ENCODE measurements at regions not wholly inside any gene's neighbourhood (a gene's known extent, or its start where the extent isn't known, plus 50 kb on each side); places are given as distances from the start of the nearest gene placed in this dataset.
"Not testable (repeated sequence)": the region's sequence is repeated elsewhere in the genome, so short reads cannot be mapped to it uniquely, and the experiment has no call there.

DNA sequence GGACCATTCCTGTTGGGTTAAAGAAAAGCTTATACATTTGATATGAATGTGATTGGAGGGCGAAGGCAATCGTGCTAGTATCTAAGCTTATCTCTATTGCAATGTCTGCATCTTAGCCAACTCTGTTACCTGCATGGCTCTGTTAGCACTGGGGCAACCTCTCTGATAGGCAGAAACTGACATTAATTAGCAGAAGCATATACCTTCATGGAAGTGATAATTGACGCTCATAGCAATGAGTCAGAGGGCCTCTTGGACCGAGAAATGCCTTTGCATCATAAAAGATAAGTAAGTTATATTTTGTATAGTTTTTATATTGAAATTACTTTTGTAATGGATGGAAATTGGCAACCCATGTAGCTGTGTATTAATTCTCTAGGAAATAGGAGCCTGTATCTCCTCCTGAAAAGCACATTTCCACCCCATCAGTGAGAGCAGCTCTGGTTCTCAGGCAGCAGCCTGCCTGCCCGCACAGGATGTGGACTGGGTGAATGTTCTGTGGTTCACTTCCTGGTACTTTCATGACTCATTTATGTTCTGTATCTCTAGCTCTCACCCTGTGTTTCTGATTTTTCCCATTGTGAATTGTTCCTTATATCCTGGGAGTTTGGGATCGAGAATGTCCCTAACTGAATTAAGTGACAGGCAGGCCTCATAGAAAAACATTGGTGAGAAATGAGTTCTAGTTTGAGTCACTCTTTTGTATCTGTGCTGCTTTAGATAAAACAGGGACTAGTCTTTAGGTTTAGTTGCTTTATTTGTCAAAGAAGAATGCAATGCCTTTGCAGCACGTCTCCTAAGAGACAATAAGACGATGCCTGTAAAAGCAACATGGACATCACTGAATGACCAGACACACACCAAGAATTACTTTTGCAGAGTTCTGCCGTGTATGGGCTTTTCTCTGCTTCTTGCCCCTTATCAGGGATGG lies 344.9 kb downstream of the DCDC2C start:
- no peak for DNase-seq (ENCODE audit: low spot score)

DNA sequence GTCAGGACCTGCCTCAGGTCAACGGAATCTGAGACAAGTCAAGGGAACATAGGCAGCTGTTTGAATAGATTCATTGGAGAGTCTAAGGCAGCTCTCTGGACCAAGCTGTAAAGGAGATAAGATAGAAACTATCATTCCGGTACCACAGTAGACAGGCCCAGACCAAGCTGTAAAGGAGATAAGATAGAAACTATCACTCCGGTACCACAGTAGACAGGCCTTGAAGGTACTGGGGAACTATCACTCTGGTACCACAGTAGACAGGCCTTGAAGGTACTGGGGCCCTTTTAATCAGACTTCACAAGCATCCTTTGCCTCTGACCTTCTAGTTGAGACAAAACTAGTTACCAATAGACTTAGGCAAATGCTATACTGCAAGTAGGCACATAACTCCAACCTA lies 346.1 kb downstream of the DCDC2C start:
- no peak for DNase-seq (ENCODE audit: low spot score)

DNA sequence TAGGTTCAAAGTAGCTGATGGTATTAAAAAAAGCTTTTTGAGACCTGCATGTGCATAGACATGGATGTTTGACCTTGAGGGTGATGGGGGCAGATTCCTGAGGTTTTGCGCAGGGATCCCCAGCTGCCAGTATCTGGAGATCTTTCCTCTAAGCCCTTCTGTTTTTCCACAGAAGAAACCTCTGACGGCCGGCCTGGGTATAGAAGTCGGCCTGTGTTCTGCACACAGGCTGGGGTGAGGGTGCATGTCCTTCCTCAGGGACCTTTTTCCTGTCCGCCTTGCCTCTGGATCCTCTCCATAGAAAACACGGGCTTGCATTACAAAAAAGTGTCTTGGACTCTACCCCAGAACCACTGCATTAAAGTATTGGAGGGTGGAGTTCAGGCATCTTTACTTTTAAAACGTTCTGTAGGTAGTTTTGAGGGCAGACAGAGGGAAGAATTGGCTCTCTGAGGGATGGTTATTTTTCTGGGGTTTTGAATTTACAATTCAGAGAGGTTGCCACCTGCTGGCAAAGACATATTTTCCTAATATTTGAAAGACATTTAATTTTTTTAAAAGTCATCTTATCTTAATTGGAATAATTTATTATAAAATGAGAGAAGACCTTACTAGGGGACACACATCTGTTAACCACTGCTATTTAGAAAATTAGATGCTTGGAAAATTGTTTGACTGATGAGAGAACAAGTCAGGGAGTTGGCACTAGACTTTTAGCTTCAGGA lies 350.6 kb downstream of the DCDC2C start:
- DNase-seq (ENCODE audit: low spot score), result no peak

DNA sequence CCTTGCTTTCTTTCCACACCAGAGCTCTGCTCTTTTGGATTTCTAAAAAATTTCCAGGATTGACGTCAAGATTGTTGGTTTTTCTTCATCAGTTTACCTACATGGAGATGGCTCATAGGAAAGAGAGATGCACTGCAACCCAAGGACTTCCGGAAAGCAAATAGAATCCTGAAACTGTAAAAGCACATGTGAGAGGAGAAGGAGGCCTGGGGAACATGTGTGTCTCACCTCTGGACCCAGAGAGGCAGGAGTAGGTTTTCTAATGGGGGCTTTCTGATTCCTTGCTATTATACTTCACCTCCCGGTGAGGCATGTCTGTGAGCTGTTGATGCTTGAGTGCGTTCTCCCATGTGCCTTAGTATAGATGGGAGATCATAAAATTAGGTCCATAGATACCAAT lies 362.8 kb downstream of the DCDC2C start:
- no peak for DNase-seq (ENCODE audit: low spot score)

DNA sequence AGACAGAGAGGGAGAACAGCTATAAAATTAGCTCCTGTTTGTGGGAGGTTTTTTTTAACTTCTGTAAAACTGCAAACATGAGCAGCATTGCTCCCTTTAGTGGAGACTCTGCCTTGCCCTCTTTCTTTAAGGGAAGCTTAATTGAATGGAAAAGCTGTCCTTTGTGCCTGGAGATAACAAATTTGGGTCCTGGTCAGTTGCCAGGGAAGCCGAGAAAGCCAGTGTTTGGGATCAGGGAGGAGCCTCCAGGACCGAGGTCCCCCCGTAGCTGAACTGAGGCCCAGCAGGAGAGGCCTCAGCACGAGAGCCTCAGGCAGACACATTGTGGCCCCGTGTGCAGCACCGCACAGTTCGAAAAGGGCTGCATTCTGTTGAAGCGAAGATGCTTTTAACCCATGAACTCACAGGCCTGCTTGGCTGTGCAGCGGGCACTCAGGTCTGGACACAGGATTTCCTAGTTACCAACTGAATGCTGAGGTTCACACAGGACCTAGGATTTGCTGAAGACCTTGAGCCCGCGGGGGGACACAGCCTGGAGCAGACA lies 369.7 kb downstream of the DCDC2C start:
- no peak for DNase-seq (ENCODE audit: low spot score)

DNA sequence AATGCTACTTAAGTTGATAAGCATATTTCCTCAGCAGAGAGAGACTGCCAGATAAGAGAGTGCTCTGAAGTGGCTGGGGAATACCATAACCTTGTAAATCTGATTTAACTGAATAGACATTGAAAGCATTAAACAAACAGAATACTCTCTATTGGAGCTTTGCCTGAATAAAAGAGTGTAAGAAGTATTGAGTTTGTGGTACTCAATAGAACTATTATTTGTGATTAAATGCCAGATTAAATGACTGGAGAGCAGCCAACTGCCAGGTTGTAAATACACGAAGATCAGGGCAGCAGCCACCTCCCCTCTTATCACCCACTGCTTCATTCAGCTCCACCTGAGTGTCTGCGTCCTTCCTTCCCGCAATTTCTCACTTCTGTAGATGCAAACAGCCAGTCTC lies 373.6 kb downstream of the DCDC2C start:
- no peak for DNase-seq (ENCODE audit: low spot score)

DNA sequence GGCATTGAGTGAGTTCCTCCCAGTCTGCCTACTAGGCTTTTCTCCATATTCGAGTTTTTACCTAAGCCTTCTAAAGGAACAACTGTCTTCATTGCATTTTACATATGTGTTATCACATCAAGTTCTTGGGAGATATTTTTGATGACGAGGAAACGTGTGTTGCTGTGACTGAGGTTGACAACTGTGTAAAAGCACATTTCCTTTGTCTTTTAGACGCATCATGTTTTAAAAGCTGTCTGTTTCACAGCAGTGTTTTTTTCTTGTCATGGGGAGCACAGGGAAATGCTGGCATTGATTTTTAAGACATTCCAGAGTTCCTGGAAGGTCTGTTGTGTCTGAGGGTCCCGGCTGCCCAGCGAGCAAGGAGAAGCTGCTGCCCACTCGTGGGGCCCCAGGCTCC lies 381.8 kb downstream of the DCDC2C start:
- DNase-seq (ENCODE audit: low spot score), result no peak

DNA sequence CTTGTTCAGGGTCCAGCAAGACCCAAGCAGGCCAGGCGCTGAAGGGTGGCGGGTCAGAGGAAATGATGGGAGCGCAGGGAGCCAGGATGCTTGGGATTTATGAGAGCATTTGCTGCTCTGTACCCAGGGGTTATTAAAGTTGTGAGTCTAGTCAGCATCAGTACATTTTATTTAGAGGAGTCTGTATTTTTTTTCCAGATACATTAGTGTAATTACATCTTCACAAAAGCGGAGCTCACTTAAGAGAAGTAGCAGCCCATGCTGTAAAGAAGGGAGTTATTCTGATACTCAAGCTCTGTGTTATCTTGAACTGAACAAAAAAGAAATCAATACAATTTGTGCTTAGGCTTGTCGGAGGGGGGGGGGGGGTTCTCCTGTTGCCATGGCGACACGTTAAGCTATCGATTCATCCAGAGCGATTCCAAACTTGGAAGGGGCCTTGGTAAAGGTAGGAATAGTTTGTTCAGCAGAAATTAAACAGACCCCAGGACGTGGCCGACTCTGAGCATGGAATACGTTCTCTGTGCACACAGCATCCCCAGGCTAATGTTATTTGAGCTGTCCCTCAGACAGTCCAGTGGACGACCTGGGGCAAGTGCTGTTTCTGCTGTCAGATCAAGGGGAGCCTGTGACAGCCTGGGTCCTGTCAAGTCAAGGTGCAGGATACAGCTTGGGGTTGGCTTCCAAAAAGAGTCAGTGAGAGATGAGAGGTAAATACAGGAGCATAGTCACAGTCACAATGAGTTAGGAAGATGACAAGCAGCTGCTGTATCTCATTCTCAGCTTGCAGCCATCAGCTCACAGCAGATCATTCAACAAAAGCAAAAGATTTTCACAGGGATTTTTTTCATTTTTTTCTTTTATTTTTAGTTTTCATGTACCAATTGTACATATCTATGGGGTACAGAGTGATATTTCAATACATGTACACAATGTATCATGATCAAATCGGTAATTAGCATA lies 387.6 kb downstream of the DCDC2C start:
- DNase-seq (ENCODE audit: low spot score), result no peak

DNA sequence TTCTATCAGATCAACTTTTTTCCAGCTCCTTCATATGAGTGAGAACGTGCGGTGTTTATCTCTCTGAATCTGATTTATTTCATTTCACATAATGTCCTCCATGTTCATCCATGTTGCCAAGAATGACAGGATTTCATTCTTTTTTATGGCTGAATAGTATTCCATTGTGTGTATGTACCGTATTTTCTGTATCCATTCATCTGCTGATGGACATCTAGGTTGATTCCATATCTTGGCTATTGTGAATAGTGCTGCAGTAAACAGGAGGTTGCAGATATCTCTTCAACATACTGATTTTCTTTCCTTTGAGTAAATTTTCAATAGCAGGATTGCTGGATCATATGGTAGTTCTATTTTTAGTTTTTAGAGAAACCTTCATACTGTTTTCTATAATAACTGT lies 388.5 kb downstream of the DCDC2C start:
- DNase-seq (ENCODE audit: low spot score), result no peak

DNA sequence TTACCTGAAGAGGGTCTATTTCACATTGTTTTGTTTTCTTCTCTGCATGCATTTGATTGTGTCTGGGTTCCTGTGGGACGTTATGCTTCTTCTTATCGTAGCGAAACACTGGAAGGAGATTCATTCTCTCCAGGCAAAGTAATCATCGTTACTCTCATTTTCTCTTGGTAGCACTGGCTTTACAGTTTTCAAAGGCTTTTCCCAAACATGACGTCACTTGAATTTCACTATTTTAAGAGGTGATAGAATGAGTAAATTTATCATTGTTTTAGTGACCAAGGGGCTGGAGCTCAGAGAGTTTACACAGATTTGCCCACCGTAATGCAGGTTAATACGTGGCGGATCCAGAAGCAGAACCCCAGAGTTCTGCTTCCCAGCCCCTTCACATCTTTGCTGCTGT lies 391.4 kb downstream of the DCDC2C start:
- DNase-seq (ENCODE audit: low spot score), result no peak

DNA sequence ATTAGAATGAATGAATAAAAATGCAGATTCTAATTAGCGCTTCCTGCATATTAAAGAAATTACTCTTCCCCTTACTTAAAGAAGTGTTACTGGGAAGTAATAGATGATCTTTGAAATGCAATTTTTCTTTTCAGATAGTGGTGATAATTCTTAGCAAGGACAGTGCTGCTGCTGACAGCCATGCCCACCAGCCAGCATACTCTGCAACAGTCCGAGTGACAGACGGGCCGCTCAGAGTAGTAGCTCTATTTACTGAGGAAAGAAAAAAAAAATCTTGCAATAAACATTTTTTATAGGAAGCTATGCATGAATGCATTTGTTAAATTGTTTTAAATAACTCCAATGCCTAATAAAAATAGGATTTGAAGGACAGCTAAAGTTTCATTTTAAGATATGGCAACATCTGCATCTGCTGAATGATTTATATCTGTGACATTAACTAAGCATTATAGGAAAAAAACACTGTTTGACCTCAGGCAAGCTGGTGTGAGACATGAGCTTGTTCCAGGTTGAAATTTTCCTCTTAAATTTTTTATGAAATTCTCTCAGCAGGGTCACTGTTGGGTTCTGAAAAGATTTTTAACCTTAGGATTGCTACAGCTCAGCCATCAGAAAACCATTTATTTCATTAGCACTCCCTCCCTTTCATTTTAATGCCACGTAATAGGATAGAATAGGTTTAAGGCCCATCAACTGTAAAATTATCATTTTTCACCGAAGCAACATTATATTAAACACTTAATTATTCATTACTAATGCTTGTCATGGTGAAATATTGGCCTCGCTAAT lies 393.8 kb downstream of the DCDC2C start:
- no peak for DNase-seq (ENCODE audit: low spot score)

DNA sequence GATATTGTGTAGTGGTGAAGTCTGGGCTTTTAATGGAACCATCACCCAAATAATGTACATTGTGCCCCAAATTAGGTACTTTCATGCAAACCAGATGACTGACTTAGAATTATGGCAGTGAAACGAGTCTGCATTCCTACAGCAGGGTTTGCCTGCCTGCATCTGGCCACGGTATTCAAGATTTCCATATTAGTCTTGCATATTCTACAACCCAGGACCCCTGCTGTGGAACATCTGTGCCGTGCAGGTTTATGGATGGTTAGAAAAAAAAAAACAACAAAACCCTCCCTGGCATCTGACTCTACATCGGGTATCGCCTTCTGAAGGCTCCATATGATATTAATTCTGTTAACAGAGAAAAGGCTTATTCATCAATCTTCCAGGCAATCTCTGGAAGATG lies 394.8 kb downstream of the DCDC2C start:
- no peak for DNase-seq (ENCODE audit: low spot score)

DNA sequence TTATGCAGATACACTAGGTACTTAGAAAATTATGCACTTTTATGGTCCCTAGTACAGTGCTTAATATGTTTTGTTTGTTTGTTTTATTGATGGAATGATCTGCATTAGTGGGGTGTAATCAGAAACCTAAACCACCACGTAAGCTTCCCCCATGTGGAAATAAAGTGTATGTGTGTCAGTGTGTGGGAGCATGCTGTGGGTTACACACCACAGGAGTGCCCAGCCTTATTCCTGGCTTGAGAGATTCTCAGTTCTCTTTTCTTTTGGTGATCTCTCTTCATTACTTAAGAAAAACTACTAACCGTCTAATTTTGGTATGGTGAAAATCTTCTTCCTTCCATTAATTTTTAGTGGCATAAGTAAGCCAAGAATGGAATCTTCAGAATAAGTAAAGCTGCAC lies 398.6 kb downstream of the DCDC2C start:
- no peak for DNase-seq (ENCODE audit: low spot score)

DNA sequence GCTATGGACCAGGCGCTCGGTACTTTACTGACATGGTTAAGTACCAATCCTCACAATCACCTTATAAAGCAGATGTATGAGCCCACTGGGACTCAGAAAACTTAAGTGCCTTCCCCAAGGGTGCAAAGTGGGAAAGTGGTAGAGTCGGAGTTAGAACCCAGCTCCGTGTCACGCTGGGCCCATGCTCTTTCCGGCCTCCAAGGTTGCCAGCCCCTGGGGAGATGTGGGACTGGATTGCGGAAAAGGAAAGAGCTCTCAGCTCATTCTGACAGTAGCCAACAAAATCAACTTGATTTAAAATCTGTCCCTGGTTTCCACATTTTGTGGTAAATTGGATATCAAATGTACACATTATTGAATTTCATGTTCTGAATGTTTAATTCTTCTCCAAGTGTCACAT lies 403.8 kb downstream of the DCDC2C start:
- DNase-seq (ENCODE audit: low spot score), result no peak

DNA sequence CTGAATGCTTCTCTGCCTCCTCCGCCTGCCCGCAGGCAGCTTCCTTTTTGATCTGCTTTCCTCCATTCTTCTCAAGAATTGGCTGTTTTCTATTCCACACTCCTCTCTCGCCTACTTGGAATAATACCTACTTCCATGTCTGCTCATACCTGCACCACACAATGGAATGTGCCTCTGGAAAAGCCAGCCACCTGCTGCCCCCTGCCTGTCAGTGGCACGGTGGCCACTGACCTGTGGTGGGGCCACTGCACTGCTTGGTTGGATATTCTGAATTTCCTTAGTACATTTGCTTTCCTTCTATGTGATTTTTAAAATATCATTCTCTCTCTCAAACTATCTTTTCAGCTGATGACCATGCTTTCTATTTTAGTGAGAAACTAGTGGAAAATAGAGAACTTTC lies 406.9 kb downstream of the DCDC2C start:
- no peak for DNase-seq (ENCODE audit: low spot score)

DNA sequence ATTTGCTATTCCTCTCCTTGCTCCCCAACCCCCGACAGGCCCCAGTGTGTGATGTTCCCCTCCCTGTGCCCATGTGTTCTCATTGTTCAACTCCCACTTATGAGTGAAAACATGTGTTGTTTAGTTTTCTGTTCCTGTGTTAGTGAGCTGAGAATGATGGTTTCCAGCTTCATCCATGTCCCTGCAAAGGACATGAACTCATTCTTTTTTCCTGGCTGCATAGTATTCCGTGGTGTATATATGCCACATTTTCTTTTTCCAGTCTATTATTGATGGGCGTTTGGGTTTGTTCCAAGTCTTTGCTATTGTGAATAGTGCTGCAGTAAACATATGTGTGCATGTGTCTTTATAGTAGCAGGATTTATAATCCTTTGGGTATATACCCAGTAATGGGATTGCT lies 412.1 kb downstream of the DCDC2C start:
- DNase-seq (ENCODE audit: low spot score), result not testable (repeated sequence)

DNA sequence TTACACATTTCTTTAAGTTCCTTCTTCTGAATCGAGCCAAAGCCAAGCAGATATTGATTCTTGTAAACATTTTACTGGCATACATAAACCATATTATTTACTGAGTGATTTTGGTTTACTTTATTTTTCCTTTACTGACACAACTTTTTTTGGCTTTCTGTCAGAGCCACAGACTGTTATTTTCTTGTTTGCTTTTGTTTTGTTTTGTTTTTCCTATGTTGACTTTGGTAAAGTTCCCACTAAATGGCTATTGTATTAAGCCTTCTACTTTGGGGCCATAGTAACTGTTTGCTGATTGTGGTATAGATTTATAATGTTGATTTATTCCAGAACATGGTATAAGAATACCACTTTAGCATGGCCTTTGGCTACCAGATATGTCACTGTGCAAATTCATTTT lies 419.4 kb downstream of the DCDC2C start:
- DNase-seq (ENCODE audit: low spot score), result no peak

DNA sequence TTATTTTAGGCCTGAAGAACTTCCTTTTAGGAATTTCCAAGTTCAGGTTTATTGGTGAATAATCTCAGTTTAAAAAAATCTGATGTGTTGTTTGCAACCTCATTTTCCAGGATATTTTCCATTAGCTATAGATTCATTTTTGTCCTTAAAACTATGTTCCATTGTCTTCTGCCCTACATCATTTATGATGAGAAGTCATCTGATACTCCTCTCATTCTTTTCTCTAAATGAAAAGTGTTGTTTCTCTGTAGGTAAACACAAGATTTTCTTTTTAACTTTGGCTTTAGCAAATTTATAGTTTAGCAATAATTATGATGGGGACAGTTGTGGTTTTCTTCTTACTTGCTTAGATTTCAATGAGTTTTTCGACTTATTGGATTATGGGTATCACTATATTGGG lies 427.3 kb downstream of the DCDC2C start:
- no peak for DNase-seq (ENCODE audit: low spot score)

DNA sequence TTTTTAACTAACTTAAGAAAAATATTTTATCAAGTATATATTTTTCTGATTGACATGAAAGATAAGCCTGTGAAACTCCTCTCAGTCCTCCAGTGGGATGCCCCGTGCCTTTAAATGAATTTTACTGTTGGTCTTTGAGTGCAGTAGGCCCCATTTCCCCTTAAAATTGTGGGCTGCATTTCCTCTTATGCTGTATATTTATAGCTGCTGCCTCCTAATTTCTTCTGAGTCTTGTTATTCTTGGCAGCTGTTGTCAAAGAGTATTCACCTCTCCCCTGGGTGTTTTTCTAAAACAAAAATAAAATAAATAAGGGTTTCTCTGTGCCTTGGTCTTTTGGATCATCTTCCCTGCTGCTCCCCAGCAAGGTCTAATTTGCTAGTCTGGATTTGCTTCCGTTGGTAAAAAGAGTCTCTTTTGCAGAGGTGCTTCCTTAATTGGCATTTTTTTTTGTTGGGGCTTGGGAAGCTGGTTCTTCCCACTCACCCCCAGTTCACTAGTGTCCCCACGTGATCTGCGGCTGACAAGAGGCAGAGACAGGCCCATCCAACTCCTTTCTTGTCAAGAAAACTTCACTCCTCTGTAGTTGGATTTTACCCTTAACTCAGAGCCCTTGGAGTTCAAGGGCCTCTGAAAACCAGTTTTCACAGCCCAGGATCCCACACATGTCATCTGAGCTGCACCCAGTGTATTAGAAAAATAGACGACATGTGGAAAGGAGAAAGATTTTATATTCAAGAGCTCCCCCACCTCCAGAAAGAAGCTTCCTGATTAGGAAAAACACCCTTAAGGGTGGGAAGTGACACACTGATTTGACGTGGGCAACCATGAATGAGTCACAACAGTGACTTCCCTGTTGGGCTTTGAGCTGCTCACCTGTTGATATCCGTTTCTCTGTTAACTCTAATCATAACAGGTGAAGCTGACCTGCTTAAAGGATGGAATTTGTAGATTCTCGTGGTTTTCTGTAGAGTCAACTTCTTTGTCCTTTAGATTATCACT lies 431.5 kb downstream of the DCDC2C start:
- DNase-seq (ENCODE audit: low spot score), result no peak

DNA sequence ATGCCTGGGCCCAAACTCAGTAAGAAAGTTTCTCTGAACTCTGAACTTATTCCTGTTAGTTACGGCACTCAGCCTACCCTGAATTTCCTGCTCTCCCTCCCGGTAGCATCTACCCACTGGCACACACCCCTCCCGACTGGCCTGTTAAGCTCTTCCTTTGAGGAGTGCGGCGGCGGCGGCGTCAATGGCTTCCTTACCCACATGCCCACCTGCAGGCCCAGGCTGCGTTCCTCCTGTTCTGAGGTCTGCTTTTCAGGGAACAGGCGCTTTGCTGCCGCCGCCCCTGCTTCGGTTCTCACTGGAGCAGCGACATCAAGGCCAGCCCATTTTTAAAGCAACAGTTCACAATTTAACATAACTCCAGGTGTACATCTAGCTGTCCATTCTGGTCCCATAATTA lies 432.4 kb downstream of the DCDC2C start:
- DNase-seq (ENCODE audit: low spot score), result no peak
